PC-9 (cell line): ENCODE measurements at regions not wholly inside any gene's neighbourhood (a gene's known extent, or its start where the extent isn't known, plus 50 kb on each side); places are given as distances from the start of the nearest gene placed in this dataset.
"Not testable (repeated sequence)": the region's sequence is repeated elsewhere in the genome, so short reads cannot be mapped to it uniquely, and the experiment has no call there.

Experiments used
- BruUV-seq: library from RNA; stranded (reverse); fragments of 400-500 nt; replicated peaks from 2 replicates; lab custom pipeline; 2021; lab: Mats Ljungman, UMichigan
- CTCF ChIA-PET: fragments of 300-600 bp; sonication (Branson Sonifier 250); formaldehyde crosslinking; loops from one replicate; lab custom pipeline; 2022; ENCODE audit warnings: antibody characterized with exemption; lab: Charles Lee
- POLR2A ChIA-PET: fragments of 300-600 bp; sonication (Branson Sonifier 250); formaldehyde crosslinking; loops from one replicate; lab custom pipeline; 2022; ENCODE audit warnings: antibody characterized with exemption; ENCODE audit not compliant: unreplicated experiment; lab: Charles Lee
- DNase-seq, 2 experiments: peaks; one replicate each; pipeline versions ENCODE4 v3.0.0 to v3.0.0-alpha.2; 2015 to 2022; ENCODE audit warnings: mixed read lengths in 1 of 2
- H2AFZ ChIP-seq: fragments of 200-600 bp; sonication (generic); 2 replicates; pipeline ENCODE4 v1.8.1; 2017; ENCODE audit warnings: antibody characterized with exemption
- H3F3A ChIP-seq: fragments of 200-600 bp; sonication (generic); 2 replicates; pipeline ENCODE4 v1.8.1; 2017; ENCODE audit warnings: antibody characterized with exemption, mild to moderate bottlenecking, low read depth; ENCODE audit not compliant: insufficient read depth
- H3K27ac ChIP-seq: fragments of 200-600 bp; sonication (generic); 2 replicates; pipeline ENCODE4 v1.6.1; 2016; ENCODE audit warnings: mixed run types
- H3K27me3 ChIP-seq: fragments of 200-600 bp; sonication (generic); 2 replicates; pipeline ENCODE4 v1.6.1; 2016; ENCODE audit warnings: low read depth, mixed run types; ENCODE audit not compliant: insufficient read depth
- H3K36me3 ChIP-seq: fragments of 200-600 bp; sonication (generic); 2 replicates; pipeline ENCODE4 v1.6.1; 2016; ENCODE audit warnings: low read depth, mixed run types
- H3K4me1 ChIP-seq: fragments of 200-600 bp; sonication (generic); replicated peaks from 2 replicates; pipeline ENCODE4 v1.6.1; 2016; ENCODE audit warnings: mixed run types; ENCODE audit not compliant: insufficient read depth
- H3K4me2 ChIP-seq: fragments of 200-600 bp; sonication (generic); 2 replicates; pipeline ENCODE4 v1.6.1; 2017; ENCODE audit warnings: mixed run types
- H3K4me3 ChIP-seq: fragments of 200-600 bp; sonication (generic); 2 replicates; pipeline ENCODE4 v1.6.1; 2016; ENCODE audit warnings: mixed run types
- H3K79me2 ChIP-seq: fragments of 200-600 bp; sonication (generic); 2 replicates; pipeline ENCODE4 v1.6.1; 2017; ENCODE audit warnings: low read depth, mixed run types
- H3K9me2 ChIP-seq: fragments of 200-600 bp; sonication (generic); 2 replicates; pipeline ENCODE4 v1.8.1; 2017; ENCODE audit warnings: mild to moderate bottlenecking; ENCODE audit not compliant: insufficient read depth
- H3K9me3 ChIP-seq: fragments of 200-600 bp; sonication (generic); 2 replicates; pipeline ENCODE4 v1.8.1; 2016; ENCODE audit warnings: low read depth; ENCODE audit not compliant: insufficient read depth
- H4K20me1 ChIP-seq: fragments of 200-600 bp; sonication (generic); 2 replicates; pipeline ENCODE4 v1.8.1; 2017; ENCODE audit not compliant: insufficient read depth
- EZH2 ChIP-seq: fragments of 200-600 bp; sonication (generic); IDR thresholded peaks from 2 replicates; pipeline ENCODE4 v1.8.0; 2017; ENCODE audit warnings: antibody characterized with exemption, low read depth
- intact Hi-C: fragments of 100-400 bp; cut with micrococcal nuclease; formaldehyde crosslinking; loops from one replicate; pipeline ENCODE4 v1.10.0; 2022; ENCODE audit not compliant: unreplicated experiment
- TF ChIP-seq, protein P1 (sequence below): fragments of 200-600 bp; sonication (generic); conservative IDR thresholded peaks from 2 replicates; pipeline ENCODE4 v1.6.1; 2017; ENCODE audit warnings: mixed run types, antibody characterized with exemption, mild to moderate bottlenecking, moderate library complexity

DNA sequence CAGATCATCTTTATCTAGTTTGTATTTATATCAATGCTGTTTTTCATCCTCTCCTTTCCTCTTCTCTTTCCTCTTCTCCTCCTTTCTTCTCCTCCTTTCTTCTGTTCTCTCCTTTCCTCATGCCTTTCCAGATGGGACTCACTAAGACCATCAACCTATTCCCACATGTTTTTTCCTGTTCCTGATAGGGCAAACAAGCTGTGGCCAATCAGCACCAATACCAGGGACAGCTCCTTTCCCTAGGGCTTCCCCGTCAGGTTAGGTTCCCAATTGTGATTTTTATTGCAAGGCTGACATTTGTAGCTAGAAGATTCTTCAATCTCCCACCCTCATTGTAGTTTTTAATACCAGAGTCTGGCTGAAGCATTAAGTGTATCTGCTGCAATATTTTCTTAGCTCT lies 76.3 kb upstream of the COL8A1 start:
- ChIA-PET POLR2A (no interaction called here), CTCF (no interaction called here)
- Histone ChIP-seq H3K9me2 (peaks cover 4% of the 10 kb centered on the region; the same call in 1 of the 2 replicates), H3F3A (no peaks in the 10 kb centered on the region), H3K4me2 (no peak overlapping the region), H3K36me3 (no peaks in the 10 kb centered on the region), H3K4me3 (no peak overlapping the region), H3K27ac (no peak overlapping the region), H4K20me1 (no peaks in the 10 kb centered on the region), H2AFZ (no peak overlapping the region), H3K4me1 (no peaks in the 10 kb centered on the region), H3K27me3 (no peaks in the 10 kb centered on the region), H3K9me3 (no peaks in the 10 kb centered on the region), H3K79me2 (no peaks in the 10 kb centered on the region)
- no peak for DNase-seq
- BruUV-seq, result no TSS peak
- intact Hi-C loops, result loop anchor here (5.0 kb wide), 1 partner anchor 75 kb away; the partner anchor contains the start of gene COL8A1
- no peak for TF ChIP-seq EZH2
- TF ChIP-seq, protein P1, sequence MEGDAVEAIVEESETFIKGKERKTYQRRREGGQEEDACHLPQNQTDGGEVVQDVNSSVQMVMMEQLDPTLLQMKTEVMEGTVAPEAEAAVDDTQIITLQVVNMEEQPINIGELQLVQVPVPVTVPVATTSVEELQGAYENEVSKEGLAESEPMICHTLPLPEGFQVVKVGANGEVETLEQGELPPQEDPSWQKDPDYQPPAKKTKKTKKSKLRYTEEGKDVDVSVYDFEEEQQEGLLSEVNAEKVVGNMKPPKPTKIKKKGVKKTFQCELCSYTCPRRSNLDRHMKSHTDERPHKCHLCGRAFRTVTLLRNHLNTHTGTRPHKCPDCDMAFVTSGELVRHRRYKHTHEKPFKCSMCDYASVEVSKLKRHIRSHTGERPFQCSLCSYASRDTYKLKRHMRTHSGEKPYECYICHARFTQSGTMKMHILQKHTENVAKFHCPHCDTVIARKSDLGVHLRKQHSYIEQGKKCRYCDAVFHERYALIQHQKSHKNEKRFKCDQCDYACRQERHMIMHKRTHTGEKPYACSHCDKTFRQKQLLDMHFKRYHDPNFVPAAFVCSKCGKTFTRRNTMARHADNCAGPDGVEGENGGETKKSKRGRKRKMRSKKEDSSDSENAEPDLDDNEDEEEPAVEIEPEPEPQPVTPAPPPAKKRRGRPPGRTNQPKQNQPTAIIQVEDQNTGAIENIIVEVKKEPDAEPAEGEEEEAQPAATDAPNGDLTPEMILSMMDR, result no peak

DNA sequence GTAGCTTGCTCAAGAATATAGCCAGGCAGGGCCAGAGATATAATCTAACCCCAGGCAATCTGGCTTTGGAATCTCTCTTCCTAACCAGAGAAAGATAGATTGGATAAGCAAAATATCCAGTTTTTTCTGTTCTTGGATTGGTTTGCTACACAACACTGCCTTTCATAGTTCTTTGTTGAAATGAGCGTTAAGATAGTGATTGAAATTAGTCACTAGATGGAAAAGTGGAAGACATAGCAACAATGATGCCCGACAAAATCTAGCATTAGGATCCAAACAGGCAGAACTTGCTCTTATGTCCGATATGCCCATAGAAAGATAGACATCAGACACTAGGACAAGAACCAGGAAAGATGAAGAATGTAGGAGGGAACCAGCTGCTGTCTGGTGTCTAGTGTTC lies 77.3 kb upstream of the COL8A1 start:
- no TSS peak for BruUV-seq
- TF ChIP-seq, protein P1, result no peak
- TF ChIP-seq EZH2, result no peak
- no peaks in the 10 kb centered on the region for H4K20me1 ChIP-seq

DNA sequence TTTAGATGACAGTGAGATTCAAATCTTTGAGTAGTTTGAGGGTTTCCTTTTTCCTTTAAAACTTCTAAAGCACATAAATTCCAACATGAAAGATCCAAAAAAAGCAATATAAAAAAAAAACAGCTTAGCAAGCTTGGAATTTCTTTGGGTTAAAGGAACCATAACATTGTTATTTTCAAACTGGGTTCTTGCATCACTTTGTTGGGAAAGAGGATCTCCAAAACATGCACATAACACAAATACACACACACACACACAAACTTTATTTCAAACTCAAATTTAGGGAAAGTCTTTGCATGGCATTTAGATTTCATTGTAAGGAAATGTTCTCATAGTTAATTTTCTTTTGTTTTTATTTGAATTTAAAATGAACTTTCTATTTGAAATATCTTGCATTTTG lies 79.2 kb upstream of the COL8A1 start:
- H3K9me2 ChIP-seq, result peaks cover 4% of the 10 kb centered on the region; the same call in 1 of the 2 replicates
- H3K4me1 ChIP-seq, result no peaks in the 10 kb centered on the region
- CTCF ChIA-PET, result no interaction called here
- intact Hi-C loops, result no loop called here
- no peak for DNase-seq
- no peaks in the 10 kb centered on the region for H3F3A ChIP-seq
- no peaks in the 10 kb centered on the region for H3K9me3 ChIP-seq
- no peak overlapping the region for H3K4me2 ChIP-seq
- H3K27ac ChIP-seq, result no peak overlapping the region
- no TSS peak for BruUV-seq
- H3K4me3 ChIP-seq, result no peak overlapping the region
- POLR2A ChIA-PET, result no interaction called here
- TF ChIP-seq EZH2, result no peak
- TF ChIP-seq, protein P1, result no peak
- no peaks in the 10 kb centered on the region for H4K20me1 ChIP-seq
- no peak overlapping the region for H2AFZ ChIP-seq
- no peaks in the 10 kb centered on the region for H3K79me2 ChIP-seq
- H3K36me3 ChIP-seq, result no peaks in the 10 kb centered on the region
- H3K27me3 ChIP-seq, result no peaks in the 10 kb centered on the region

More for the DNA sequence above, 77.3 kb upstream of the COL8A1 start:
- Histone ChIP-seq H2AFZ (no peak overlapping the region), H3K9me2 (peaks cover 4% of the 10 kb centered on the region; the same call in 1 of the 2 replicates), H3K4me1 (no peaks in the 10 kb centered on the region), H3K9me3 (no peaks in the 10 kb centered on the region), H3K79me2 (no peaks in the 10 kb centered on the region), H3K4me2 (no peak overlapping the region), H3K4me3 (no peak overlapping the region), H3K27me3 (no peaks in the 10 kb centered on the region), H3K36me3 (no peaks in the 10 kb centered on the region), H3F3A (no peaks in the 10 kb centered on the region), H3K27ac (no peak overlapping the region)
- no peak for DNase-seq
- intact Hi-C loops, result loop anchor here (5.0 kb wide), 1 partner anchor 76 kb away; the partner anchor contains the start of gene COL8A1
- POLR2A ChIA-PET, result no interaction called here
- CTCF ChIA-PET, result no interaction called here

DNA sequence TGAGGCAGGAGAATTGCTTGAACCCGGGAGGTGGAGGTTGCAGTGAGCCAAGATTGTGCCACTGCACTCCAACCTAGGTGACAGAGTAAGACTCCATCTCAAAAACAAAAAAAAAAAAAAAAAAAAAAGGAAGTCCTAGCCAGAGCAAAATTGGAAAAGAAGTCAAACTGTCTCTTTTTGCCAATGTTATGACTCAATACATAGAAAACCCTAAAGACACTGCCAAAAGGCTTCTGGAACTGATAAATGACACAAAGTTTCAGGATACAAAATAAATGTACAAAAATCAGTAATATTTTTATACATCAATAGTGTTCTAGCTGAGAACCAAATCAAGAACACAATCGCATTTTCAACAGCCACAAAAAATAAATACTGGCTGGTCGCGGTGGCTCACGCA lies 82.5 kb upstream of the COL8A1 start:
- POLR2A ChIA-PET, result interaction anchor here (0.6 kb wide), 1 partner anchor 573 kb away, joined by 3 read pairs; no protein-coding TSS in a partner anchor
- H3K9me2 ChIP-seq, DNase-seq: not testable (repeated sequence)

More for the DNA sequence above, 82.5 kb upstream of the COL8A1 start:
- BruUV-seq, H3K4me1 ChIP-seq, H3K4me3 ChIP-seq, H3K36me3 ChIP-seq, H4K20me1 ChIP-seq, H2AFZ ChIP-seq, intact Hi-C loops, H3K27ac ChIP-seq, CTCF ChIA-PET, H3K79me2 ChIP-seq, H3F3A ChIP-seq, H3K27me3 ChIP-seq, H3K9me3 ChIP-seq, H3K4me2 ChIP-seq: not testable (repeated sequence)
